Osteoblast (primary cell): ENCODE measurements at regions not wholly inside any gene's neighbourhood (a gene's known extent, or its start where the extent isn't known, plus 50 kb on each side); places are given as distances from the start of the nearest gene placed in this dataset.
"Not testable (repeated sequence)": the region's sequence is repeated elsewhere in the genome, so short reads cannot be mapped to it uniquely, and the experiment has no call there.

Source experiments
- DNase-seq: peaks from one replicate; pipeline ENCODE4 v3.0.0; 2011; ENCODE audit warnings: low spot score, mixed read lengths; ENCODE audit not compliant: insufficient read length; ENCODE audit errors: missing footprints
- H2AFZ ChIP-seq: 2 replicates; pipeline ENCODE4 v1.6.0; 2011; ENCODE audit warnings: mild to moderate bottlenecking, low read length
- H3K27ac ChIP-seq: 2 replicates; pipeline ENCODE4 v1.5.1; 2011; ENCODE audit warnings: mild to moderate bottlenecking, low read depth, low read length, moderate library complexity
- H3K27me3 ChIP-seq: 2 replicates; pipeline ENCODE4 v1.6.0; 2012; ENCODE audit warnings: mild to moderate bottlenecking, control low read depth, inconsistent platforms, low read length, moderate library complexity; ENCODE audit not compliant: insufficient read depth
- H3K36me3 ChIP-seq: 2 replicates; pipeline ENCODE4 v1.5.1; 2011; ENCODE audit warnings: mild to moderate bottlenecking, low read length, control low read depth, moderate library complexity; ENCODE audit not compliant: insufficient read depth
- H3K4me1 ChIP-seq: 2 replicates; pipeline ENCODE4 v1.5.1; 2011; ENCODE audit warnings: mild to moderate bottlenecking, low read length, control low read depth, moderate library complexity; ENCODE audit not compliant: insufficient read depth
- H3K4me2 ChIP-seq: 2 replicates; pipeline ENCODE4 v1.6.0; 2011; ENCODE audit warnings: mild to moderate bottlenecking, low read length; ENCODE audit not compliant: insufficient read depth
- H3K4me3 ChIP-seq: fragments of 200-600 bp; sonication (generic); 3 replicates; pipeline ENCODE4 v1.5.1; 2012; ENCODE audit warnings: mild to moderate bottlenecking, low read length, inconsistent platforms; ENCODE audit not compliant: insufficient read depth
- H3K79me2 ChIP-seq: 2 replicates; pipeline ENCODE4 v1.6.0; 2012; ENCODE audit warnings: mild to moderate bottlenecking, low read length, control low read depth, inconsistent platforms; ENCODE audit not compliant: insufficient read depth
- H3K9me3 ChIP-seq: 2 replicates; pipeline ENCODE4 v1.5.1; 2011; ENCODE audit warnings: low read depth, low read length, control low read depth
- H4K20me1 ChIP-seq: 2 replicates; pipeline ENCODE4 v1.6.0; 2012; ENCODE audit warnings: mild to moderate bottlenecking, low read length, control low read depth; ENCODE audit not compliant: insufficient read depth
- TF ChIP-seq, protein P1 (sequence below): IDR thresholded peaks from 2 replicates; pipeline ENCODE4 v1.5.1; 2011; ENCODE audit warnings: mild to moderate bottlenecking, low read depth, low read length, moderate library complexity; ENCODE audit errors: extremely low read depth

- H3K36me3 ChIP-seq, result no peaks in the 10 kb centered on the region
- H3K9me3 ChIP-seq, result no peaks in the 10 kb centered on the region
- H3K79me2 ChIP-seq, result no peaks in the 10 kb centered on the region
- no peaks in the 10 kb centered on the region for H3K4me1 ChIP-seq
- H3K4me3 ChIP-seq, result no peak overlapping the region
- no peak overlapping the region for H2AFZ ChIP-seq
- H3K4me2 ChIP-seq, result no peak overlapping the region
- H4K20me1 ChIP-seq, result no peaks in the 10 kb centered on the region
- DNase-seq, result no peak
- no peak overlapping the region for H3K27ac ChIP-seq
- no peaks in the 10 kb centered on the region for H3K27me3 ChIP-seq
- TF ChIP-seq, protein P1, sequence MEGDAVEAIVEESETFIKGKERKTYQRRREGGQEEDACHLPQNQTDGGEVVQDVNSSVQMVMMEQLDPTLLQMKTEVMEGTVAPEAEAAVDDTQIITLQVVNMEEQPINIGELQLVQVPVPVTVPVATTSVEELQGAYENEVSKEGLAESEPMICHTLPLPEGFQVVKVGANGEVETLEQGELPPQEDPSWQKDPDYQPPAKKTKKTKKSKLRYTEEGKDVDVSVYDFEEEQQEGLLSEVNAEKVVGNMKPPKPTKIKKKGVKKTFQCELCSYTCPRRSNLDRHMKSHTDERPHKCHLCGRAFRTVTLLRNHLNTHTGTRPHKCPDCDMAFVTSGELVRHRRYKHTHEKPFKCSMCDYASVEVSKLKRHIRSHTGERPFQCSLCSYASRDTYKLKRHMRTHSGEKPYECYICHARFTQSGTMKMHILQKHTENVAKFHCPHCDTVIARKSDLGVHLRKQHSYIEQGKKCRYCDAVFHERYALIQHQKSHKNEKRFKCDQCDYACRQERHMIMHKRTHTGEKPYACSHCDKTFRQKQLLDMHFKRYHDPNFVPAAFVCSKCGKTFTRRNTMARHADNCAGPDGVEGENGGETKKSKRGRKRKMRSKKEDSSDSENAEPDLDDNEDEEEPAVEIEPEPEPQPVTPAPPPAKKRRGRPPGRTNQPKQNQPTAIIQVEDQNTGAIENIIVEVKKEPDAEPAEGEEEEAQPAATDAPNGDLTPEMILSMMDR, result no peak
Measured at GRCh38 chr10:125520968-125521367, 162.0 kb downstream of the TEX36 start.

GRCh38 chr10:125518397-125518796, 164.6 kb downstream of the TEX36 start:
- H3K4me1 ChIP-seq, H2AFZ ChIP-seq, H3K27me3 ChIP-seq, H3K4me2 ChIP-seq, H3K4me3 ChIP-seq, H3K79me2 ChIP-seq, H3K9me3 ChIP-seq, DNase-seq, H4K20me1 ChIP-seq, H3K27ac ChIP-seq, H3K36me3 ChIP-seq: not testable (repeated sequence)

DNA sequence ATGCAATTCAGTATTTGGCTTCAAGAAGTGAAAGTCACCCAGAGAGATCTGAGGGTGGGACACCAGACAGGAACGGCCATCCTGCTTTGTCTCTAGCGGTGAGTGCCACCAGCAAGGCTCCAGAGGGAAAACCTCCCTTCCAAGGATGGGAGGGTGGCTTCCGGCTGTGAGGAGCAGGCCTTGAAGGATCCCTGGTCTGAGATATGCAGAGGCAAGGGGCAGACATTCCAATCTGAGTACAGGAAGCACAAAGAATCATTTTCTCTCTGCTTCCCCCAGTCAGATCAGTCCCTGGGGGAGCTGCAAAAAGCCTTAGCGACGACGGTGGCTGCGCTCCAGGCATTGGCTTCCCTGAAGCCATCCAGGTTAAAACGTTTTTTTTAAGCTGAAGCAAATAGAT, 167.4 kb downstream of the TEX36 start:
- no peak overlapping the region for H3K4me2 ChIP-seq
- H3K9me3 ChIP-seq, result no peaks in the 10 kb centered on the region
- TF ChIP-seq, protein P1, result no peak
- H3K27ac ChIP-seq, result no peak overlapping the region
- peaks cover 8% of the 10 kb centered on the region for H3K27me3 ChIP-seq
- no peaks in the 10 kb centered on the region for H4K20me1 ChIP-seq
- no peak for DNase-seq
- no peak overlapping the region for H2AFZ ChIP-seq
- H3K79me2 ChIP-seq, result no peaks in the 10 kb centered on the region
- no peaks in the 10 kb centered on the region for H3K36me3 ChIP-seq
- H3K4me1 ChIP-seq, result no peaks in the 10 kb centered on the region
- H3K4me3 ChIP-seq, result no peak overlapping the region

GRCh38 chr10:125514206-125515162, 168.5 kb downstream of the TEX36 start:
- Histone ChIP-seq H3K27me3 (peaks cover 8% of the 10 kb centered on the region), H3K9me3 (no peaks in the 10 kb centered on the region), H4K20me1 (no peaks in the 10 kb centered on the region), H2AFZ (no peak overlapping the region), H3K4me1 (no peaks in the 10 kb centered on the region), H3K79me2 (no peaks in the 10 kb centered on the region), H3K4me2 (no peak overlapping the region), H3K27ac (no peak overlapping the region), H3K36me3 (no peaks in the 10 kb centered on the region), H3K4me3 (no peak overlapping the region)
- TF ChIP-seq, protein P1, result no peak
- no peak for DNase-seq
